Testis (tissue), 2 donors: ENCODE measurements at regions not wholly inside any gene's neighbourhood (a gene's known extent, or its start where the extent isn't known, plus 50 kb on each side); places are given as distances from the start of the nearest gene placed in this dataset.

Experiments used
- CTCF ChIP-seq, 3 experiments: fragments of 450-650 bp in 2 of 3; fragments of 200-600 bp in 1 of 3; sonication (generic) in 1 of 3; IDR thresholded peaks; one replicate each; pipeline ENCODE4 v1.5.1; 2016 to 2019; ENCODE audit warnings: antibody characterized with exemption in 3 of 3, mild to moderate bottlenecking in 2 of 3, moderate library complexity in 1 of 3
- POLR2A ChIP-seq: fragments of 450-650 bp; IDR thresholded peaks from one replicate; pipeline ENCODE4 v1.6.1; 2017; ENCODE audit warnings: antibody characterized with exemption, mild to moderate bottlenecking, moderate library complexity

GRCh38 chr10:121332353-121332752 is 265.9 kb downstream of the FGFR2 start:
- TF ChIP-seq POLR2A (no peak), CTCF (IDR thresholded peaks at IDR 0.05) (no peak)
